NCI-H748 (cell line): ENCODE measurements at regions not wholly inside any gene's neighbourhood (a gene's known extent, or its start where the extent isn't known, plus 50 kb on each side); places are given as distances from the start of the nearest gene placed in this dataset.
A peak's percentile ranks its signal among the peaks of the same experiment; 100 is the strongest.

Source experiments
- DNase-seq: peaks from one replicate; lab custom pipeline; 2025; ENCODE audit not compliant: unreplicated experiment; lab: John Stamatoyannopoulos, UW

DNA sequence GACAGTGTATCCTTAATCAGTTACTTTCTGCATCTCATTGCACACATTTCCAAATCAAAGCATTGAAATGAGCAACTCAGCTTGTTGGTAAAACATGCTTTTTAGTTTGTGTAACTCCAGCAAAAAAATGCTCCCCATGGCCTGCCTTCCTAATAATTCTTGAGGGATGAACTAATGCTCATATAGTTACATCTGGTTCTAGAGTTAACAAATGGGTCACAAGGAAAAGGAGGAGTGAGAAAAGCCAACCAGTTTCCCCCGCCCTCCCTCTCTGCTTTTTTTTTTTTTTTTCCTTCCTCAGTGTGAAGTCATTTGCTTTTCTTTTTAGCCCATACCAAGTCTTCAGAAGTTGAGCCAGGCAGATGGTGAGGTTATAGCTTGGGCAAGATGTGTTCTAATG is 231.7 kb downstream of the MTX2 start:
- no peak for DNase-seq

DNA sequence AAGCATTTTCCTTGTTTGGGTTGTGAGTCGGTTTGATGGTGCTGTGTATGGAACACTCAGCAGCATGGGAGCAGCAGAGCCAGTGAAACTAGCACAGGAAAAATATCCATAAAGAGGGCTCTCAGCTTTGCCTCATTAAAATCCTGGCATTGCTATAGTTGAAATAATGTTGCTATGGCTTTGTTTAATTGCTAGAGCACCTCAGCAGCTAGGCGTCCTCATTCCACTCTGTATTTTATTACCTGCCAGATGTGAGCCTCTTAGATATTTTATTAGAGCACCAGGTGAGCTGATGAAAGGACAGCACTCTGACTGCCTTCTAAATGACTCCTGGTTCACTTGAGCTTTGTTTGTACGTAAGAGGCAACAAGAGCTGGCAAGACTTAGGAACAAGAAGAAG is 232.4 kb downstream of the MTX2 start:
- peak; percentile 65 for DNase-seq

DNA sequence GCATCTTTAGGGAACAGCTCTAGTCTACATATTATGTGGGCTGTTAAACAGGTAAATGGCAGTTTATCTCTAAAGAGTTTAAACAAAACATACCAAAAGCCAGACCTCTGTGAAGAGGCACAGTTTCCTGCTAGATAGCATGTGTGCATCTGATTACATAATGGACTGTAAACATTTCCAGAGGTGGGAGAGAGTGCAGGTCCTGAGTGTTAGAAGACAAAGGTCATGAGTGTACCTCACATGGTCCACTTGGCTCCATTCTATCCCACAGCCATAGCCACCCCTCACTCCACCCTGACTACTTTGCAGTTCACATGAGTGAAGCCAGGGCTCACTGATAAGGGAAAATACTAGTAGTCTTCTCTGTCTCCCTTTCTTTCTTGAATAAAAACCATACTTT is 233.4 kb downstream of the MTX2 start:
- peak; percentile 28 for DNase-seq

DNA sequence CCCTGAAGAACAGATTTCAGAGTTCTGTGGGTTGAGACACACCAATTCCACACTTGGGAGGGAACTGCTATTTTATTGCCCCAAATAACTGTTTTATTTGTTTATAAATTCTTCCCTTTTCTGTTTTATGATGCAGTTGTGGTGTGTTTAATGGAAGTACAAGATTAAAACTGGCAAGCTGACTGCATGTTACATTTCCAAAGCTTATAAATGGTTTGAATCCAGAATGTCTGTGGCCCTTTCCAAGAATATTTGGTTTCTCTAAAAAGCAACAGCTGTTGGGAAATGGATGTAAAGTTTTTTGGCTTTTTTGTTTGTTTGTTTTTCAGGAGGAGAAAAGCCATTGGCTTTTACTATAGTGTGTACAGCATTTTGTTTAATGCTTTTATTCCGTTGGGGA is 234.5 kb downstream of the MTX2 start:
- DNase-seq, result no peak

DNA sequence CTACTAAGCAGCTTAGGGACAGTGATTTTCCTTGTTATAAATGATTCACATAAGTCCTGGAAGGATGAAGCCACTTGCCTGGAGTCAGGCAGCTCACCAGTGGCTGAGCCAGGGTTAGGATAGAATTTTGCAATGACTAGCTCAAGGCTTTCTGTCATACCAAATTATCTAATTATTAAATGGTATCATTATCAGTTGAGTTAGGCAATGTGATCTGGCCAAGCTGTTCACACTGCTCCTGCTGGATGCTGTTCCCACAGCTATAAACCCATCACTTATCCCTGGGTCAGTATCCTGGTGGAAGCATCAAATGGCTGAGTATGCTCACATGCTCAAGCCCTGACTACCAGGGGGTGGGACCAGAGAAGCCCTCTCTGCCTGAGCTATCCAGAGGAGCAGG is 235.2 kb downstream of the MTX2 start:
- DNase-seq, result no peak

DNA sequence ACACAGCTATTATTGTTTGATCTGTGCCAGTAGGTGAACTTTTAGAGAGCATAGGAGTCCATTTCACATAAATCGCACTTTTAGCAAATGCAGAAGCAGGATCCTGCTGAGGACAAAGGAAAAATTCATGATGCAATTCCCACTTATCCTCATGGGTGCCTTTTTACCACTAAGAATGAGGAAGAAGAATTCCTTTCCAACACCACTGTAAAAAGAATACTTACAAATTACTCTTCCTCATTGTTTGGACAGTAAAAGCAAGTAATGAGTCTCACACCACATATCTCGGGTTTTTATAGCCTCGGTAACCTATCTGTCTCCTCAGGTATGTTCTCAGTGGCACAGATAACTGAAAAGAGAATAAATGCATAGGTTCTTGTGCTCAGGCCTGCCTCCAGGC is 238.5 kb downstream of the MTX2 start:
- no peak for DNase-seq

DNA sequence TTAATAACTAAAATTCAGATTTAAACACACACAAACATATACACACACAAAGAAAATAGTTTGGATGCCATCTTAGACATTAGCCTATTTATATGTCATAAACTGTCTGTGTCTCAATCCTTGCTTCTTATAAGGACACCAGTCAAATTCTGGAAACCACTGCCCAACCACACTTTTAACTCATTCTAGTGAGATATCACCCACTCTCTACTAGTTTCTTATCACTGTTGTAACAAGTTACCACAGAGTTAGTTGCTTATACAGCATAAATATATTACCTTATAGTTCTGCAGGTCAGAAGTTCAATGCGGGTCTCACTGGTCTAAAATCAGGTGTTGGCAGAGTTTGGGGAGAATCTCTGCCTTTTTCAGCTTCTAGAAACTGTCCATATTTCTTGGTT is 239.1 kb downstream of the MTX2 start:
- DNase-seq, result no peak

DNA sequence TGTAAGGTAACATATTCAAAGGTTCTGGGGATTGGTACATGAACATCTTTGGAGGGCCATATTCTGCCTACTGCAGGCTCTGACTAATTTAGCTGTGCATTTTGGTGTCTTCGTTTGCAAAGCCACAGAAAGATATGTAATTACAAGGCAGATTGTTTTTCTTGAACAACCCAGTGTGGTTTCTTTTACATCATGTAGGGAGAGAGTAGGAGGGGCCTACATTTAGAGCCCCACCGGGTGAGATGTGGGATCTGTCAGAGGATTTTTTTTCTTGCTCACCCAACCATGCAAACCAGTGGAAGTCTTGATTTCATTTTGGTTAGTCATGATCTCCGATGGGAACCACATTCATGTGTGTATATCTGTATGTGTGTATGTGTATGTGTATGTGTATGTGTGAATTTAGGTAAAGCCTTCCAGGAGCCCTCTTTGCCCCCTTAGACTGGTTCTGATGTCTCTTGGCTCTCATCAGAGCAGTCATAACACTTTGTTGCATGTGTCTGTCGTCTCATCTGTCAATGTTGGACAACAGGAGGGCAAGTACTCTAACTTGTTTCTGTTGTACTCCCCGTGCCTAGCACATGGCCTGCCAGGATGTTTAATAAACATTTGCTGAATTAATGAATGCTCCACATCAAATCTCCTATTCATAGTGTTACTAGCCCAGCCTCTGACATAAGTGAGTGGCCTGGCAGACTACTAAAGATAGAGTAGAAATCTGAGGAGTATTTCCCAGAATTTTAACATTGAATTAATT is 239.9 kb downstream of the MTX2 start:
- no peak for DNase-seq

DNA sequence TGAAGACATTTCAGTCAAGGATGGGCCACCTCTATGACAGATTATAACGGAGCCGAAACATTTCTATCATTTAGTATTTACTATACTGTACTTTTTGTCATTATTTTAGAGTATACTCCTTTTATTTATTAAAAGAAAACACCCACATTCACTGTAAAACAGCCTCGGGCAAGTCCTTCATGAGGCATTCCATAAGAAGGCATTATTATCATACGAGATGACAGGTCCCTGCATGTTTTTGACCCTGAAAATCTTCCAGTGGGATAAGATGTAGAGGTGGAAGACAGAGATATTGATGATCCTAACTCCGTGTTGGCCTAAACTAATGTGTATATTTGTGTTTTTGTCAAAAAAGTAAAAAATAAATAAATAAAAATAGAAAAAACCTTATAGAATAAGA is 245.0 kb downstream of the MTX2 start:
- DNase-seq, result no peak

DNA sequence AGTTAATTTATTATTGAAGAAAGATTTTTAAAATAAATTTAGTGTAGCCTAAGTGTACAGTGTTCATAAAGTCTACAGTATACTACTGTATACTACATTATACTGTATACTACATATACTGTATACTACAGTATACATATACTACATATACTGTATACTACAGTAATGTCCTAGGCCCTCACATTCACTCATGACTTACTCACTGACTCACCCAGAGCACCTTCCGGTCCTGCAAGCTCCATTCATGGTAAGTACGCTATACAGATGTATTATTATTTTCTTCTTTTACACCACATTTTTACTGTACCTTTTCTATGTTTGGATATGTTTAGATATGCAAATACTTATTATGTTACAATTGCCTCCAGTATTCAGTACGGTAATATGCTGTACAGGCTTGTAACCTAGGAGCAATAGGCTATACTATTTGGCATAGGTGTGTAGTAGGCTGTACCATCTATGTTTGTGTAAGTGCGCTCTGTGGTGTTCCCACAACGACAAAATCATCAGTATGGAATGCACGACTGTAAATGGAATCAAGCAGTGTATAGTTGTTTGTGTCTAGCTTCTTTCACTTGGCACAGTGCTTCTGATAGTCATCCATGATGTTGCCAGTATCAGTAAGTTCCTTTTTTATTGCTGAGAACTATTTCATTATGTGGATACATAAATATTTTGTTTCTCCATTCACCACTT is 245.7 kb downstream of the MTX2 start:
- DNase-seq, result no peak

DNA sequence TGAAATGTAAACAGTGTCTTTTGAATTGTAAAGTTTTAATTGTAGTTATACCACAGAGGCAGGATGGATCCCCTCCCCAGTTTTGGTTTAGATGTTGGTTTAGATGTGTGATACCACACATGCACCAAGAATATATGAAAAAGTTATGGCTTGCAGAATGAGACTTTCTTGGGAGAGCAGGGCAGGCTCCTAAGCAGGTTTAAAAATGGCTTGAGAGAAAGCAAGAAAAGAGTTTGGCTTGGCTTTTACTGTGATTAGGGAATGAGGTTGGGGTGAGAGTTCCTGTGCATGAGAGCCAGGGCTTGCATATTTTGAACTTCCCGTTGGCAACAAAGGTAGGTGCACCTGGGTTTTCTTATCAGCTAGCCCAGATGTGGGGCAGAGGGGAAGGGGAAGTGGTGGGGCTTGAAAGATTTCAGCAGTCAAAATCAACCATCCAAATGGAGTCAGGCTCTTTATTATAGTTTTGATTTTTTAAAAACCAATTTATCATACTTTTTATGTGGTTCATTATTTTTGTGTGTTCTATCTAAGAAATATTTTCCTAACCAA is 246.9 kb downstream of the MTX2 start:
- no peak for DNase-seq

DNA sequence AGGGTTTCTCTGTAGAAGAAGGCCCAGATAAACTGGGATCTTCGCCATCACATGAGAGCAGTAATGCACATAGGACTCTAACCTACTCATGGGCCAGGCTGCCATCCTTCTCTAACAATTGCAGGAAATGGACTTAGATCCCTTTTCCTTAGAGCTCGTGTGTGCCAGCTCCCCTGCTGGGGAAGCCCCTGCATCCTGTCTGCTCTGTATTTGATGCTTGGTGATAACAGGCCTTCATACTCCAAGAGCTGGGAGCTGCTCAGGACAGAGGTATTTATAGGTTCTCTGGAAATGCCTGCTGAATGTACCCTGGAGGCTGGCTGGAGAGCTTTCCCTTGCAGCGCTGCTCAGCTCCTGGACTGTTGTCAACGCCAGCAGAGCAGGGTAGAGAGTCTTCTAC is 249.6 kb downstream of the MTX2 start:
- DNase-seq, result peak; percentile 14

DNA sequence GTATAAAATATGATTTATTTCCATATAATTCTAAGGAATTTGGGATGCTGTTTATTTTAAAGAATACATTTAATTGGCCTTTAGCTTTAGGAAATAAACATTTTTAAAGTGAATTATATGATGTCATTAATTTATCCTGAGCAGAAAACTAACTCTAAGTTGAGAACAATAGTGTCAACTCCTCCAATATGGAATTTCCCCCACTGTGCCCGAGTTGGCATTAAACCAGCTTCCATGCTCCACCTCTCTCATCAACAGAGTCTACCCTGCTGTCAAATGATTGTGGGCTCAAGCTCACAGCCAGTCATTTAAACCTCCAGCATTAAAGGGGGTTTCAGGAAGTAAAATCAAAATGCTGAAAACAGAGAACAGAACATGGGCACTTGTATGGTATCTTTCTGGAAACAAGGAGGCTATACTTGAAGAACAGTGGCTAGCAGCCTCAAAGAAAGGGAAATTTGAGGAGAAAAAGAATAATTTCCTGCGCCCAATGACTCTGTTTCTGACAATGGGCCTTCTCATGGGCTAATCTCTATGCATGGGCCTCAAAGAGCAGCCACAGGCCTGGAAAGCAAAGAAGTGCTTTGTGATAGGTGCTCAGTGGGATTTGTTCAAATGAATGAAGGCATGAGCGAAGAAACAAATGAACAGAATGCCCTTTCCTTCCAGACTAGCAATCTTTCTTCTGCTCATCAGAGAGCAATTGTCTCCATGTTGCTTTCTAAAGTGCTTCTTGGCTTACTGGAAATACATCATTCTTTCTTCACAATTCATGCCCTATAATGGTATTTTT is 252.8 kb downstream of the MTX2 start:
- no peak for DNase-seq

DNA sequence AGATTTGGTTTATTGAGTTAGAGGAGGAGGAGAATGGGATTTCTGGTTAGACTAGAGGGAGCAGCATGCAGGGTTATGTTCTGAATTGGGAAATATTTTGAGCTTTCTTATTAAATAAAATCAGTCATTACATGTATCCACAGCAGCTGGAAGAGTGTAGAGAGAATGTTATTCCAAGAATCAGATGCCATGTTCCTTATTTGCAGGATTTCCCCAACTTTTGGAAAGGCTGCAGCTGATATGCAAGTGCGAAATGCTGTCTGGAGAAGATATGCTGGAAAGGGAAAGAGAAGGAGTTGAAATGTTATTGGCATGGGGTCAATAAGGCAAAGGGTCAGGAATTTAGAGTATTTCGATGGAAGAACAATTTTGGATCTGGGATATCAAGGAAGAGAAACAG is 255.8 kb downstream of the MTX2 start:
- no peak for DNase-seq

DNA sequence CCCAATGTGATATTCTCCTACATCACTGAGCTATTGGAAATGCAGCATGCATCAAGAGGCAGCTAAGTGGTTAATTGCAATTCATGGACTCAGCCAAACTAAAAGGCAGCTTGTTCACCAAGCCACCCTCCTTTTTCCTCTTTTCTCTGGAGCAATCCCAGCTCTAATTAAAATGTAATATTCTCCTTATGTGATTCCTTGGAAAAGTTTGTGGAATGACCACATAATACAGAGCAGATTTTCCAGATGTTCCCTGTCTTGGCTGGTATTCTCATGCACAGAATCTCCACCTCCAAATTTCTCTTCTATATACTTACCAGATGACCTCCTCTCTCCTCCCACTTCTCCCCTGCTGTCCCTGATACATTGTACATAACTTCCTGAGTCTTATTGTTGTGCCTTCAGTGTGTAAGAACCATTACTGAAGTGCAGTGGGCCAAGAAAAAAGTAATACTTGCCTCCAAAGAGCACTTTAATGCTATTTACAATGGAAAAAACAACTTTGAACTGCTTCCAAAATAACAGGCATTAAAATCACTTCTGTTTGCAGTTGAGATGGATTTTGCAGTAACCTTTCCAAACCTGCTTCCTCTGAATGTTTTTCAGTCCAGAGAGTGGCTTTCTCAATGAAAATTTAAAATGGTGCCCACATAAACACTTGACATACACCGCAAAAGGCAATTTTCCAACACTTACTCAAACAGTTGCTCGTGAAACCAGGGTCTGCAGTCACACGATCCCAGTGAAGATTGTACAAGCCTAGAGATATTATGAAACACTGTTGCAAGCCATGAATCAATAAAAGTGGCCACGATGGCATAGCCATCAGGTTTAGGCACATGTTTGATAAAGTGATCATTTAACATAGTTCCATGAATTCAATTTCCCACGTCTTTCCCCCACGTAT is 258.0 kb downstream of the MTX2 start:
- DNase-seq, result peak; percentile 6

DNA sequence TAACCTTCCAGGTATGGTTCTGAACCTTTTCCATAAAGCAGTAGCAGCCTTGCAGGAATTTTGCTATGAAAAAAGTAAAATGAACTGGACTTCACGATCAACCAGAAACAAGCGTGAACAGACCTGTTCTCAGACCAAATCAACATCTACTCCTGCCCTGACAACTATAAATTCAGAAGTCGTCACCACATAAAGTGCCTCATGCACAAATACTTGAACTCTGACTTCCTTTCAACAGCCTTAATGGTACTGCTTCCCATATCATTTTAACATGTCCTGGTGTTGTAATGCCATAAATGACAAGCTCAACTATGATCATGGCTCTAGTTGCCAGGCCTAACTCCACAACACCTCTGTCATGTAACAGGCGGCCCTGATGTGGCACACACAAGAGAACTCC is 262.4 kb downstream of the MTX2 start:
- DNase-seq, result no peak

DNA sequence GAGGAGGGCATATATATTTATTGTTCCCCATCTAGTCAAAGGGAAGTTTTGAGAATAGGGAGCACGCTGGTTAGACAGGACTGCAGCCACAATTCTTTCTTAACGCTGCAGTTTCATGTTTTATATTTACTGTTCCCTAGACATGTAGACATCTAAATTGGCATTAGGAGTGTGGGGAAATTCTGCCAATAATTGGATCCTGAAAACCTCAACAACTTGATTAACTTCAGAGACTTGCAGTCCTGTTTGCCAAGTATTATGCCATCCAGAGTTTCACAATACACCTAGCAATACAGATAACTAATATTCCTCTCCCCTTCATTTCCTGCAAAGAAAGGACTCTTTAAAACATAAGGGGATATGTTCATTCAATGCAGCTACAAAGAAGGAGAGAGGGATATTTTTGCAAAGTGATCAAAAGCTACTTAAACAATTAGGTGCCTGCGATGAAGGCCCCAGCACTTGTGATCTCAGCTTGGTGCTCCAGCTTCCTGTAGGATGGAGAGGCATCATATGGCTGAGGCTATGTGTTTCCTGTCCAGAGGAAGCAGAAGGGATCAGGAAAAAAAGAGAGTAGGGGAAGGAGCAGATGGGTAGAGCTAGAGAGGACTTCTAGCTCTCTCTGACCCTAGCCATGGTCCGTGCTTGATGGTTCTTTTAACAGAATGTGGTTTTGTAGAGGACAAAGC is 264.4 kb downstream of the MTX2 start:
- peak; percentile 17 for DNase-seq

DNA sequence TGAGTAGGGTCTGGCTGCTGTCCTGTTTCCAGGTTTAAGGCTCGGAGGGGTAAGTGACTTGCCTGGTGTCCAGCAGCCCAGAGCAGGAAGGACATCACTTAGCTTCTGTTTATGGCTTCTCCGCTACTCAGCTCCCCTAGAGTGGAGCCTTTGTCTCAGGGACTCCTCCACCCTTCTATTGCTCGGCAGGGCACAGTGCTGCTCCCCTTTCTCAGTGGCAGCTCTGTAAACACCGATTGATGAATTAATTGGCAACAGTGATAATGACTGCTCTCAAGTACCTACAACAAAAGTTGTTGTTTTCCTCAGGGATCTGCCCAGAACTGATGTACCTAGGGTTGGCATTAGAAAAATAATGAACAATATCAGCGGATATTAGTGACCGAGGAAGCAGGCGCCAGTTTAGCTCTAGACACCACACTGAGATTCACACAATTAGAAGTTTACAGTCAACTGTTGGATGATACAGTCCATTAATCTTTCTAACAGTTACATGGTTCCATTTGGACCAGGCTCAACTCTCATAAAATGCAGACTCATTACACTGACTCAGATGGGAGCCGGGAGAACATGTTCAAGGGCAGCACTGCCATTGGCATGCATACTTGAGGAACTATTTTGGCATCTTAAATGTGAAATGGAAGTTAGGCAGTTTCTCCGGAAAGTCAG is 265.7 kb downstream of the MTX2 start:
- DNase-seq, result peak; percentile 95

DNA sequence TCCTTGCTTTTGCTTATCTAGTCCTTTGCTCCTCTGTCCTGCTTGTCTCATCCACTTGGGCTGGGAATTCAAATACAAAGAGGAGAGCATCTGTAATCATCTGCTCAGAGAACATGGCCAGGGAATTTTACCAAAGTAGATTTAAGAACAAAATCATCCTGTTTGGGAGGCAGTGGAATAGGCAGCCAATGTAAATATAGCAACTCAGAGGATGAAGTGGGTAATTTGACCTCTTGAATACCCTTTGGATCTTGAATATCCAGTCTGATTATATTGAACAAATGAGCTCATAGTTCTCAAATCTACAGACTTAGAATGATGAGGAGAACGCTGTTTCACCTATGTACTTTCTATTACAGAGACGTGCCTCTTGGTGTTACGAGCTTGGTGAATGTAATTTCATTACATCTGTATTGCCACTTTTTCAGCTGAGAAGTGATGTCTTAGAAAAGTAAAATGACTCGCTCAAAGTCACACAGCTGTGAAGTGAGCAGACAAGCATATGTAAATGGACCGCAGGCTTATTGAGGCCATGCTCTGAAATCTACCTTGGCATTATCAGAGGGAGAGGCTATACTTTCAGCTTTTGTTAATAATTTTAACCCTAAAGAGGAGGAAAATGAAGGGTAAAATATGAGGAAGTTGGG is 266.3 kb downstream of the MTX2 start:
- DNase-seq, result peak; percentile 80
